ENCODE measurements at regions not wholly inside any gene's neighbourhood (a gene's known extent, or its start where the extent isn't known, plus 50 kb on each side); places are given as distances from the start of the nearest gene placed in this dataset.

- DNase-seq = no peak
Measured at GRCh38 chr7:46033592-46033991, 112.5 kb upstream of the IGFBP3 start.

GRCh38 chr7:46032942-46033341 is 111.9 kb upstream of the IGFBP3 start:
- no peak for DNase-seq

GRCh38 chr7:46032353-46032752 is 111.3 kb upstream of the IGFBP3 start:
- DNase-seq = no peak

- DNase-seq = no peak
Measured at GRCh38 chr7:46029111-46029704, 108.1 kb upstream of the IGFBP3 start.

GRCh38 chr7:46028246-46028645 is 107.2 kb upstream of the IGFBP3 start:
- no peak for DNase-seq

- DNase-seq = no peak
Measured at GRCh38 chr7:46026741-46027140, 105.7 kb upstream of the IGFBP3 start.

- DNase-seq = no peak
Measured at GRCh38 chr7:46024263-46024916, 103.3 kb upstream of the IGFBP3 start.

GRCh38 chr7:46022397-46022796 is 101.3 kb upstream of the IGFBP3 start:
- DNase-seq = no peak

GRCh38 chr7:46015107-46015868 is 94.2 kb upstream of the IGFBP3 start:
- DNase-seq = no peak

- no peak for DNase-seq
Measured at GRCh38 chr7:46011501-46011900, 90.4 kb upstream of the IGFBP3 start.

- no peak for DNase-seq
Measured at GRCh38 chr7:46011059-46011458, 90.0 kb upstream of the IGFBP3 start.

- no peak for DNase-seq
Measured at GRCh38 chr7:46009211-46009610, 88.1 kb upstream of the IGFBP3 start.

GRCh38 chr7:46007990-46008643 is 87.0 kb upstream of the IGFBP3 start:
- DNase-seq = no peak

GRCh38 chr7:46007194-46007593 is 86.1 kb upstream of the IGFBP3 start:
- DNase-seq = no peak

- no peak for DNase-seq
Measured at GRCh38 chr7:46006723-46007122, 85.7 kb upstream of the IGFBP3 start.

- DNase-seq = no peak
Measured at GRCh38 chr7:46006212-46006611, 85.1 kb upstream of the IGFBP3 start.

- no peak for DNase-seq
Measured at GRCh38 chr7:46004965-46005364, 83.9 kb upstream of the IGFBP3 start.

GRCh38 chr7:46003896-46004875 is 83.1 kb upstream of the IGFBP3 start:
- no peak for DNase-seq

- no peak for DNase-seq
Measured at GRCh38 chr7:46003161-46003560, 82.1 kb upstream of the IGFBP3 start.

- no peak for DNase-seq
Measured at GRCh38 chr7:46000513-46000912, 79.4 kb upstream of the IGFBP3 start.

- no peak for DNase-seq
Measured at GRCh38 chr7:45999541-45999940, 78.5 kb upstream of the IGFBP3 start.
